Retina (tissue), 1 donor: ENCODE measurements at regions not wholly inside any gene's neighbourhood (a gene's known extent, or its start where the extent isn't known, plus 50 kb on each side); places are given as distances from the start of the nearest gene placed in this dataset.

Source experiments
- DNase-seq: peaks from one replicate; pipeline ENCODE4 v3.0.0-alpha.2; 2016

DNA sequence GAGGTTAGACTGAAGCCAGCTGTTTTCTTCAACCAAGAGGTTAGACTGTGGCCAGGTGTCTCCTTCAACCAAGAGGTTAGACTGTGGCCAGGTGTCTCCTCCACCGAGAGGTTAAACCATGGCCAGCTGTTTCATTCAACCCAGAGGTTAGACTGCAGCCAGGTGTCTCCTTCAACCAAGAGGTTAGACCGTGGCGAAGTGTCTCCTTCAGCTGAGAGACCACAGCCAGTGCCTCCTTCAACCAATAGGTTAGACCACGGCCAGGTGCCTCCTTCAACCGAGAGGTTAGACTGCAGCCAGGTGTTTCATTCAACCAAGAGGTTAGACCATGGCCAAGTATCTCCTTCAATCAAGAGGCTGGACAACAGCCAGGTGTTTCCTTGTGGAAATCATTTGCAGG is 498.1 kb downstream of the TBC1D22A start:
- no peak for DNase-seq

DNA sequence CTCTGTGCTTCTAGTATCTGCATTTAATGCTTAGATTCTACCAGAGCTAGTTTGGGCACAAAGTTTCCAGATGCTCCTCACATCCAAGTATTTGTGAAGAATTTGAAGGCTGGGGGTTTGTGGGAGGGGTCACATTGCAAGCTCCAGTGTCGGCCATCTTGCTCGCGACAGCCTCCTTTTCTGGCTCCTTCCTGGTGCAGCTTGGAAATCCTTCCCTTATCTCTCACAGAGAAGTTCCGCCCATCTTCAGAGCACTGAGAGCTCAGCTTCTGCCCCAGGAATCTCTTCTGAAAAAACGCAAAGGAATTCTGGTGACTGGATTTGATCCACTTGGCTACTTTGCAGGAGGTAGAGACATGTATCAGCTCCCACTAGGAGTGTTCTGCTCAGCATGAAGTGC is 497.5 kb downstream of the TBC1D22A start:
- no peak for DNase-seq

DNA sequence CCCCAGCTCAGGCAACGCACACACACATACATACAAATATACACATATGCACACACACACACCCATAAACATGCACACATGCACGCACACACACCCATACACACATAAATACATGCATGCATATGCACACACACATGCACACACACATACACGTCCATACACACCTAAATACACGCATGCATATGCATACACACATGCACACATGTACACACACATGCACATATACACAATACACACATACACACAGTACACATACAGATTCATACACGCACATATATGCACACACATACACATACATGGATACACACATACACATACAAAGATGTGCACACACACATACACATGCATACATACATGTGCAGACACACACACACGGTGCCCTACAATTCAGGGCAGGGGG is 496.6 kb downstream of the TBC1D22A start:
- DNase-seq, result no peak

DNA sequence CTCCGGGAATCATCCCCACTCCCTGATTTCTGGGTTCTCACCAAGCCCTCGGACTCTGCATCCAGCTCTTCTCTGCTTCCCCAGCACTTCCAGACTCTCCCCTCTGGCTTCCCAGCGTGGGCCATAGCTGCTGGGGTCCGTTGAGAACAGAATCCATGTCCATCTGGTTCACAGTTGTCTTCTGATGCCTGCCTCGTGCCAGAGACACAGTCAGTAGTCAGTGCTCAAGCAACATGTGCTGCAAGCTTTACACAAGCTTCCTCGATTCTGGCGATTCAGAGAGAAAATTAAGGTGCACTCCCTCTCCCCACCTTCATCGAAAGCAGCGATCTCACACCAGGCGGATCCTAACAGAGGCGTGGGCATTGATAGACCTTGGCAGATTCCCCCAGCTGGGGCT is 495.5 kb downstream of the TBC1D22A start:
- DNase-seq, result no peak

DNA sequence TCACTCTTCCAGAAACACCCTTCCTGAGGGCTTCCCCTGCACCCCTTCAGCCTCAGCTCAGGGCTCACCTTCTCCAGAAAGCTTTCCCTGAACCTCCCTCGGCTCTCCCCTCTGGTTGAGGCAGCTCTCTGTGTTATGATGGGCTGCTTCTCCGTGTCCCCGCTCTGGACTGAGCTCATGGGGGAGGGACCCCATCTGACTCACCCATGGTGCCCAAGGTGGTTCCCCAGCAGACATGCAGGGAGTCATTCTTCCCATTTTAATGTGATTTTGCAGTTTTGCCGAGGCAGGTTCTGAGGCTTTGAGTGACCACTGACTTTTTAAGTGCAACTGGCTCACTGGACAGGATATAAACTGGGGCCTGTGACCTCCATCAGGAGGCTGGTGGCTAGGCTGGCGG is 495.1 kb downstream of the TBC1D22A start:
- no peak for DNase-seq

DNA sequence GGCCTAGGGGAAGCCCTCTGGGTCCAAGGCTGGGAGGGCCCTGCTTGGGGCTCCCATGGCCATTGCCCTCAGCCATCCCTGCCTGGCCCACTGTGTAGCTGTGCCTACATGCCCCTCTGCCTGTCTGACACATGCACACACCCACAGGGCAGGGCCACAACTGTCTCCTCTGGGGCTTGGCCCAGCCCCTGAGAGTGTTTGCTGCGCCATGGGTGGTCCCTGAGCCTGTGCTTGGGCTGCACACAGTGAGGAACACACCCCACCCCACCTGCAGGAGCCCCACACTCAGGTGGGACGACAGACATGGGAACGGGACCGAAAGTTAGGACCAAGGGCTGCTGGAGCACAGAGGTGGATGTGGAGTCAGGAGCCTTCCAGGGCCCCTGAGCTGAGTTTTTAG is 489.5 kb downstream of the TBC1D22A start:
- no peak for DNase-seq

DNA sequence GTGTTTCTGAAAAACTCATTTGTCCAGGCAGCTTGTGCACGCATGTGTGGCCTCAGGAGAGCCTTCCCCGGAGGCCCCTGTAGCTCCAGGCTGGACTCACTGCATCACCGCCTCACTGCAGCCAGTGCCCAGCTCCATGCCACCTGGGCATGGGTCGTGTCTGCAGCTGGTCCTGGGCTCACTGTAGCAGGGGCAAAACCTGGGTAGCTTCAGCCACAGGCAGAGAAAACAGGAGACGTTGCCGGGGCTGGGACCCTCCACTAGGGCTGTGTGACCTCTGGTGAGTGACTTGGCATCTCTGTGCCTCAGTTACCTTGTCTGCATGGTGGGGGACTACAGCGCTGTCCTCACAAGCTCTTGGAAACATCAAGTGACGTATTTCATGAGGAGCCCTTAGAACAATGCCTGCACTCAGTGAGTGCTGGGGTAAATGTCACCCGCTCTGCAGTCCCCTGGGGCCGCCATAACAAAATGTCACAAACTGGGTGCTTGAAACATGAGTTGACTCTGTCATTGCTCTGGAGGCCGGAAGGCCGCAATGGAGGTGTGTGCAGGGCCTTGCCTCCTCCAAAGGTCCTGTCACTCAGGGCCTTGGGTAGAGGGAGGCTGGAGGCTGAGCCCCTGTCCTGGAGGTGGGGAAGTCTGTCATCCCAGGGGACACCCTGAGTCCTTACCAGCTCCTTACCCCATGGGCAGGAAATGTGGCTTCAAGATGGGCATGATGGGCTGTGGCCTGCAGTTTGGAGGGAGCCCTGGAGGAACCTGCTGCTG is 488.7 kb downstream of the TBC1D22A start:
- DNase-seq, result no peak

DNA sequence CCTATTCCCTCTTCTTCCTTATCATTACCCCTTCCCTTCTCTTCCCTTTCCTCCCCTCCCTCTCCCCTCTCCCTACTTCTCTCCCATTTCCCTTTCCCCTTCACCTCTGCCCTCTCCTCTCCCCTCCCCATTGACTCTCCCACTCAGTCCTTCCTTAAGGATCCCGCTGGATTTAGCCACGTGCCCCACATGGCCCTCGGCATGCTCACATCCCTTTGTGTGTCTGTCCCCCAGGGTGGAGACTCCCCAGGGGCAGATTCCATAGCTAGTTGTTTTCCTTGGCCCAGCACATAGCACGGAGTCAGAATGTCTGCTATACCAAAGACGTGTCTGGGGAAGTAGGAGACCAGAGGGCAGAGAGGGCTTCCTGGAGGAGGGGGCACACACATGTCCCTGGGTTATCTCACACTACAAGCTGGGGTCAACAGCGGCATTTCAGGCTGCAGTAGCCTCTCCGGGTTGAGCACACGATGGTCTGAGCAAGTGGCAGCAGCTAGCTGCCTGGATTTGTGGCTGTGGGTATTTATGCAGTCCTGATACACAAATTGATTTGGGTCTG is 487.0 kb downstream of the TBC1D22A start:
- DNase-seq, result no peak

DNA sequence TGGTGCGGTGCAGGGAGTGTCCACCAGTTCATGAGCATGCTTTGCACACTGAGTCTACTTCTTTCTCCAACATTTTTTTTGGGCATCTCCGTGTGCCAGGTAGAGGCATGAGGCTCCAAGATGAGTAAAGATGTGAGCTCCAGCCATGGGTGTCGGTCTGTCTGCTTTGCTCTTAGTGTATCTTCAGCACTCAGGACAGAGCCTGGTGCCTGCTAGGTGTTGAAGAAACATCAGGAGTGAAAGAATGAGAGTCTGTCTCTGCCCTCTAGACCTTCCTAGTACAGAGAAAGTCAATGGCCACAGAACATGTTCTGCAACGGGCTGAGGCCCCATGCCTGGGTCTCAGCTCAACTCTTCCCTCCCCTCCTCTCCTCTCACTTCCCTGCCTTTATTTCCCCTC is 486.5 kb downstream of the TBC1D22A start:
- DNase-seq, result no peak

DNA sequence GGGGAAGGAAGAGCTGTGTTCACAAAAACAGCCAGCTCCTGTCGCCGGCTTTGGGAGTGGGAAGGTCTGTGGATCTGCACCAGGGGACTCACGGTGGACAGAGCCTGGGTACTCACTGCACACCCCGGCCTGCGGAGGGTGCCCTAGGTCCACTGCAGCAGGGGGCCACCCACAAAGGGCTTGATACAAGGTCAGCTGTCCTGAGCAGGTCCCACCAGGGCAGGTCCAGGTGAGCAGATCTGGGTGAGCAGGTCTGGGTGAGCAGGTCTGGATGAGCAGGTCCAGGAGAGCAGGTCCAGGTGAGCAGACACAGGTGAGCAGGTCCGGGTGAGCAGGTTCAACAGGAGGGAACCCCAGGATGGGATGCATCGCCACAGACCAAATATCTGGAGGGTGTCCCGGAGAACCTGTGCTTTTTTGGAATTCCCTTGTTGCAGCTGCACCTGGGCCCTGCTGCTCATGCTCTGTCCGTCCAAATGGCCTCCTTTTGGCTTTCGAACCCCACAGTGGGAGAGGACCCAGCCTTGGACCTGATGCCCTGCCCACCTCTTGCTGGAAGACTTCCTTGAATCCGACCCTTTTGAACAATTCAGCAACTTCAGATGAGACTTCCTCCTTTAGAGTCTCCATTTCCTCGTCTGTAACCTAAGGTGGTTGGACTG is 485.3 kb downstream of the TBC1D22A start:
- DNase-seq, result no peak

DNA sequence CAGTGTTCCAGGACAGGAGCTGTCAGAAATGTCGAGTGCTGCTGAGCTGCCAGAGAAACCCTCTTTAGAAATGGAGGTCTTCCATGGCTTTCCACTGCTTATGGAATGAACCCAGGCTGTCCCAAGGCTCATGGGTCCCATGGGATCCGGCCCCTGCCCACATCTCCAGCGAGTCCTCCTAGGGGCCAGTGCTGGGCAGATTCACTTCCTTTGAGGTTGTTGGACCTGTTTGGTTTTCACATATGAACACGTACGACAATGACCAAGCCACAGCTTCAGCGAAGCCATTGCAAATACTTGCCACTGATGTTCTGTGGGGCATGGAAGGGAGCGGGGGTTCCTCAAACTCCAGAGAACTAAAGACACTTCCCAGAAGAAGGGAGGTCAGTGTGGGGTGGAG is 483.3 kb downstream of the TBC1D22A start:
- DNase-seq, result no peak

DNA sequence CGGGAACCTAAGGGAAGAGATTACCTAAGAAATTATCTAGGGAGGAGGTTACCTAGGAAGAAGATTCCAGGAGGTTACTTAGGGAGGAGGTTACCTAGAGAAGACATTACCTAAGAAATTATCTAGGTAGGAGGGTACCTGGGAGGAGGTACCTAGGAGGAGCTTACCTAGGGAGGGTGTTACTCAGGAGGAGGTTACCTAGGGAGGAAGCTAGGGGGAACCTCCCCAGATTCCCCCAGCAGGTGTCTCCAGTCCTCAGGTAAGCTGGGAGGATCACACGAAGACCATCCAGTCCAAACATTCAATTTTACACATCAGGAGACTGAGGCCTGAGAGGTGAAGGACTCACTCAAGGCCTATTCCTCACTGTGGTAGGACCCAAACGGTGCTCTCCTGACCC is 482.8 kb downstream of the TBC1D22A start:
- DNase-seq, result no peak

DNA sequence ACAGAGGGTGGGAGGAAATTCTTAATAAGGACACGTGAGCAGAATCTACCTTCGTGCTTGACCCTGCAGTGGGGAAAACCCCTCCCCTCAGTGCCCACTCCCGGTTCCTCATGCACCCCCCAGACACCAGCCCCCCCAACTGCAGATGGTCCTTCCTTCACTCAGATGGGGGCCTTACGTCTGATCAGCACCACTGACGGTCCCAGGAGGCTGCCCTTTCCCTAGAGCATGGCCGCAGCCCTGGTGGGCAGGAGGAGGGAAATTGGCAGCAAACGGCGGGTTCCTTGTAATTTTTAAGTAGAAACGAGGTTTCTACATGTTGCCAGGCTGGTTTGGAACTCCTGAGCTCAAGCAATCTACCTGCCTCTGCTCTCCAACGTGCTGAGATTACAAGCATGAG is 477.7 kb downstream of the TBC1D22A start:
- no peak for DNase-seq

DNA sequence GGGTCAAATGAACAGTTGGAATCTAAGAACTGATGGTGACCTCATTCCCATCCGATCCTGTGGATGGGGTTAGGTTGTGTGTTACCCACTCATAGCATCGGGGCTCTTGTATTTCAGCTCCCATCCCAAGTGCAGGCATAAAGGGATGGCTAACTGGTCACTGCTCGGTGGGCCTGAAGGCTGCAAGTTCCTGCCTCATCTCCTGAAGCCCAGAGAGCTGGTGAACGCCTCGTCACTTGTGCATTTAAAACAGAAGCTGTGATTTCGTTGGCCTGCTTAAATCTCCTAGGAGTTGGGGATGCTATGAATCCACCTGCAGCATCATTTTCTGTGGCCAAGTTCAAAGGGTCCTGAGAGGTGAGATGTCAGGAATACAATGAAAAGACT is 477.0 kb downstream of the TBC1D22A start:
- DNase-seq, result no peak

DNA sequence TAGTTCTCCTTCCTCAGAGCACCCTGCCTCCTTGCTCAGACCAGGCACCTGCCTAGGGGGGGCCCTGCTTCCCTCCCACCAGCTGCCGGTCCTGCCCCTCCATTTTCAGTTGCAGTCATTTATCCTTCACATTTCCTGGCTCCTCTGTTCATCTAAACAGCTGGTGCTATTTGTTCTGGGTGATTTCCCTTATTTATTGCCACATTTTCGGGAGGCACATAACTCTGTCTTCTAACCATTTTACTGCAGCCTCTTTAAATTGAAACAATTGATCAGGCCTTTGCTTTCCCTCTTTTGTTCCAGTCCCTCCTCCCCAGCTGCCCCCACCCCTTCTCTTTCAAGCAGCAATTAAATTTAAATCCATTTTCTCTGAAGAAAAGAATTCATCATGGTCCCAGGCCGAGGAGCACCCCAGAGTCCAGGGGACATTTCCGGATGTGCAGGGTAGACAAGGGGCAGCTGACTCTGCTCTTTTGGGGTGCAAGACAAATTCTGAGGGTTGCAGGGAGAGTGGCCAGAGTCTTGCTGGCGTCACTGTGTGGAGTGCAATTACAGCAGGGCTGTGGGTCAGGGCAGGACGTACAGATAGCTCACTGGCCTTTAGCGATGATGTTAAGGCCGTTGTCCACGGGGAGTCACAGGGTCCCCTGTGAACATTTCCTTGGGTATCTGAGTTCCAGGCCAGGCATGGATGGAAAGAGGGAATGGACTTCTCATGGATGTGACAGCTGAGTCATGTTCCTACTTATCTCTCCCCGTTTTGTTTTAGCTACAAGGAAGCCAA is 476.4 kb downstream of the TBC1D22A start:
- no peak for DNase-seq

DNA sequence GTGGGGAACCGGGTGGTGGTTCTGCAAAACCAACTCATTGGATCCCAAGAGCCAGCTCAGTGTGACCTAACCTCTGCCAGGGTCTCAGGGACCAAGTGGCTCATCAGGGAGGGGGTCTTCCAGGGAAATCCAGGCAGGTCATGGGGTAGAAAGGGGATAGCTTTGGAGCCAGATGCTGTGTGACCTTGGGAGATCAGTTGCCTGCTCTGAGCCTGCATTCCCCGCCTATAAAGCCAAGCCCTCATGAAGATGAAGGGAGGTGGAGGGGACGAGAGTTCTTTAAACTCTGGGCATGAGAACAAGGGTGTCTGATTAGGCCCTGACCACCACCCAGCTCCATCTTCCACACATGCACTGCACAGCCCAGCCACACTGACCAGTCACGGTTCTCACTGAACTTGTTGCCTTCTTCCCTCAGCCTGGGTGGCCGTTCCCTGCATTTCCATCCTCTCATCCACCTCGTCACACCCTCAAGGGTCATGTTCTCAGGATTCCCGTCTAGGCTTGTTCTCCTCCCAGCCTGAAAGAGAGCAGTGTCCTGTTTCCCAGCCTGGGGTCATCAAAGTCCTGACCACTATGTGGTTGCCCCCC is 475.5 kb downstream of the TBC1D22A start:
- no peak for DNase-seq

DNA sequence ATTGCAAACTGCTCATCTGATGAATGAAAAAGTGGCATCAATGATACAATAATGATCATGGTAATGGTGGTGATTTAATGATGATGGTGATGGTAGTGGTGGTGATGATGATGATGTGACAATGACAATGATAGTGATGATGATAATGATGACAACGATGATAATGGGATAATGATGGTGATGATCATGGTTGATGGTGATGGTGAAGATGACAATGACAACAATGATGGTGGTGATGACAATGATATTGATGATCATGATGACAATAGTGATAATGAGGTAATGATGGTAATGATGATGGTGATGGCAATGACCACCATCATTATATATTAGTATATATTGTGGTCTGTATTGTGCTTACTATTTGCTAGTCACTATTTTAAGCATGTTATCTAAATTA is 474.3 kb downstream of the TBC1D22A start:
- DNase-seq, result no peak

DNA sequence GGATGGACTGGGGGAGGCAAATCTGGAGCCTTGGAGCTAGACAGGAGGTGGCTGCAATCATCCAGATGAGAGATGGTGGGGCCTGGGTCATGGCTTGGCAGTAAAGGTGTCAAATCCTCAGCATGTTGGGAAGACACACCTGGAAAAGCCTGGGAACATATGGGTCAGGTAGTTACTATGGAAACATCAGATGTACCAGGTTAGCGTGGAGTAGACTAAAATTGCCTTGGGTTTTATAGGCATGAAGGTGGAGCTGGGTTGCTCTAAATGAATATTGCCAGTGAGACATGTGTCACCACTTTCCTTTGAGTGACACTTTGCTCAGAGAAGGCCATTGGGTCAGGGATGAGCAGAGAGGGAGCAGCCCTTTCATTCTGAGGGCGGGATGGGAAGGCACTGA is 473.7 kb downstream of the TBC1D22A start:
- no peak for DNase-seq

DNA sequence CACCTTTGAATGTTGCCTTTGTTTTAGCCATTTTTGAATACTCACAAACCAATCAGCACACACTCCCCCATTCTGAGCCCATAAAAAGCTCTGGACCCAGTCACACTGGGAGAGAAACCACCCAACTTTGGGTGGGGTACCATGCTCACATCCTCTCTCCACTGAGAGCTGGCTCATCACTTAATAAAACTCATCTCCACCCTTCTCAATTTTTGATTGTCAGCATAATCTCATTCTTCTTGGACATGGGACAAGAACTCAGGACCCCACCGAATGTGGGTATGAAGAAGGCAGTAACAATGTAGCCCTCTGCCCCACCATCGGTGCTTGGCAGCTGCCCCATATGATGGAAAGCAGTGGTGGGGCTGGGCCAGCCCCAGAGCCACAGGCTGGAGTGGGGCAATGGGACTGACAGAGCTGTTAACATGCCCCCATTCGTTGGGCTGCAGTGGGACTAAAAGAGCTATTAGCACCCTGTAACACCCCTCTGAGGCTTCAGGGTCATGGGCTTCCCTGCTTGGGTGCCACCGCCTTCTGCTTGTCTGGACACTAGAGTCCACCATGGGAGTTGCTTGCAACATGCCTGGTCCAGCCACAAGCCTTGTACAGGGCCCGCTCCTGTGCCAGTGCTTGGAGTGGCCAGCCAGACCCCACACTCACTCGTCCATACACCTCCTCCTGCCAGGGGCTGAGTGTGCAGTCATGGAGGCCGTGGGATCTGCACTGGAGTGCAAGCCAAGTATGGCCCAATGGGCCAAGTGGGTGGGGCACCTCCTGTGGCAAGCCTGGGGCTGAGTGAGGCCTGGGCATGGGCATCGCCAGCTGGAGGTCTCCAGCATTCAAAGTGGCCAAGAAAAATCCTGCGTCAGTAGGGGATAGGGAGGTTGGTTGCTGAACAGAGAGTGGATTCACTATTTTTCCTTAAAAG is 471.1 kb downstream of the TBC1D22A start:
- DNase-seq, result no peak

DNA sequence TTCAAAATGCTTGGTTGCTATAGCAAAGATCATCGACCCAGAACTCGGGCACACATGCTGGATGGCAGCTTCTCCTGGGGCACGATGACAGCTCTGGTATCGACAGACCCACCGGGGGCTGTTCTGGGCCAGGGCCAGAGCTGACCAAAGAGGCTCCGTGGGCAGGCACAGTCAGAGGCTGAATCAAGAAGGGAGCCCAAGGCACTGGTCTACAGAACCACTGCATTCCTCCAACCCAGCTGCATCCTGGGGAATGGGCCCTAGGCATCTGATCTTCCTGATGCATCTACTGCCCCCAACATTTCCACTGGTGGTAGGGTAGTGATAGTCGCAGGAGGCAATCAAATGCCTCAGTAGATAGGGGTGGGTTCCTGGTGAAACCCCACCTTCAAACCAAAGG is 470.3 kb downstream of the TBC1D22A start:
- no peak for DNase-seq

DNA sequence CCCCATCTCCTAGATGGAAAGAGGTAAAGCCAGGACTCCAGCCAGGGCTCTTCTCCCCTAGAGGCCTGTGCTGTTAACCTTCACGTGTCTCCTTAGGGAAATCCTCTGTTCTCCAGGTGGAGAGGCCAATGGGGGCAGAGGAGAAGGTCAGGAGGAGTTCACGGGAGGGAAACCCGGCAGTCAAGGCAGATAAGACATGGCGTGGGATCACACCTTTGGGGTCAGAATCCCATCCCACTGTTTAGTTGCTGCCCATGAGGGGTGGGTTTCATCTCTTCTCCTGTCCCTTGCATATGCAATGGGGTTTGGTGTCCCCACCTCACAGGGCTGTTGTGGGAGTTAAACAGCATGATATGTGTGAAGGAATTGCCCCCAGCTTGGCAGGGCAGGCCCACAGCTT is 469.7 kb downstream of the TBC1D22A start:
- no peak for DNase-seq

DNA sequence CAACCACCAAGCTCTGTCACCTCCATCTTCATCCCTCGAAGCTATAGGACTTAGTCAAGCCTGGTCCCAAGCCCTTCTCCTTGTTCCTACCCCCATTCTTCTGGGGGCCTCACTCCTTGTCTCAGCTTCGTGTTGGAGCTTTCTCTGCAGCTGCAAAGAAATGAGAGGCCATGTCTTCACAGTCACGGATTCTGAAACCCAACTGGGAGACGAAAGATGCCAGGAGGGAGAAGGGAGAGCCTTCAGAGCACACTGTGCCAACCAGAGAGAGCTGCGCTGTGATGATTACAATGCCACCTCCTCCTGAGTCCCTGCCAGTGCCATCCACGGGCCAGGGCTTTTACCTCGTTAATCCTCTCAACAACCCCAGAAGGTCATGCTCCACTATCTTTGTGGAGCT is 469.3 kb downstream of the TBC1D22A start:
- no peak for DNase-seq
